Skeletal muscle satellite cell (primary cell): ENCODE measurements at regions not wholly inside any gene's neighbourhood (a gene's known extent, or its start where the extent isn't known, plus 50 kb on each side); places are given as distances from the start of the nearest gene placed in this dataset.

Experiments used
- H3K27me3 ChIP-seq: 2 replicates; pipeline ENCODE4 v1.7.0; 2013; ENCODE audit warnings: low read length; ENCODE audit not compliant: control insufficient read depth, insufficient read depth
- H3K36me3 ChIP-seq: 2 replicates; pipeline ENCODE4 v1.7.0; 2013; ENCODE audit warnings: mild to moderate bottlenecking, control low read depth, low read length; ENCODE audit not compliant: insufficient read depth
- H3K4me1 ChIP-seq: 2 replicates; pipeline ENCODE4 v1.7.0; 2013; ENCODE audit warnings: low read length; ENCODE audit not compliant: control insufficient read depth, insufficient read depth
- H3K4me2 ChIP-seq: 2 replicates; pipeline ENCODE4 v1.7.0; 2013; ENCODE audit warnings: mild to moderate bottlenecking, low read length
- H3K4me3 ChIP-seq: 2 replicates; pipeline ENCODE4 v1.7.0; 2013; ENCODE audit warnings: low read length
- H3K9ac ChIP-seq: 2 replicates; pipeline ENCODE4 v1.7.0; 2013; ENCODE audit warnings: mild to moderate bottlenecking, low read depth, low read length, moderate library complexity
- H3K9me3 ChIP-seq: replicated peaks from 2 replicates; pipeline ENCODE4 v1.7.0; 2013; ENCODE audit warnings: mild to moderate bottlenecking, control low read depth, low read length

- Histone ChIP-seq H3K9ac (no peak overlapping the region), H3K4me1 (no peaks in the 10 kb centered on the region), H3K4me3 (no peak overlapping the region), H3K4me2 (no peak overlapping the region), H3K36me3 (no peaks in the 10 kb centered on the region), H3K27me3 (no peaks in the 10 kb centered on the region), H3K9me3 (no peaks in the 10 kb centered on the region)
Observed at GRCh38 chr4:96599752-96600151, 759.9 kb downstream of the PDHA2 start.

- Histone ChIP-seq H3K4me1 (no peaks in the 10 kb centered on the region), H3K4me2 (no peak overlapping the region), H3K9me3 (no peaks in the 10 kb centered on the region), H3K4me3 (no peak overlapping the region), H3K9ac (no peak overlapping the region), H3K27me3 (no peaks in the 10 kb centered on the region), H3K36me3 (no peaks in the 10 kb centered on the region)
Observed at GRCh38 chr4:96602661-96603060, 762.8 kb downstream of the PDHA2 start.

- Histone ChIP-seq H3K9me3 (no peaks in the 10 kb centered on the region), H3K4me2 (no peak overlapping the region), H3K27me3 (no peaks in the 10 kb centered on the region), H3K36me3 (no peaks in the 10 kb centered on the region), H3K9ac (no peak overlapping the region), H3K4me1 (no peaks in the 10 kb centered on the region), H3K4me3 (no peak overlapping the region)
Observed at GRCh38 chr4:96603641-96604040, 763.7 kb downstream of the PDHA2 start.

GRCh38 chr4:96606451-96606850 lies 766.6 kb downstream of the PDHA2 start:
- H3K9ac ChIP-seq = no peak overlapping the region
- H3K4me3 ChIP-seq = no peak overlapping the region
- no peaks in the 10 kb centered on the region for H3K27me3 ChIP-seq
- no peaks in the 10 kb centered on the region for H3K9me3 ChIP-seq
- no peaks in the 10 kb centered on the region for H3K36me3 ChIP-seq
- no peak overlapping the region for H3K4me2 ChIP-seq
- no peaks in the 10 kb centered on the region for H3K4me1 ChIP-seq

GRCh38 chr4:96626023-96626422 lies 786.1 kb downstream of the PDHA2 start:
- Histone ChIP-seq H3K4me2 (no peak overlapping the region), H3K9me3 (no peaks in the 10 kb centered on the region), H3K4me1 (no peaks in the 10 kb centered on the region), H3K36me3 (no peaks in the 10 kb centered on the region), H3K4me3 (no peak overlapping the region), H3K27me3 (no peaks in the 10 kb centered on the region), H3K9ac (no peak overlapping the region)

GRCh38 chr4:96630839-96631238 lies 790.9 kb downstream of the PDHA2 start:
- H3K4me2 ChIP-seq = no peak overlapping the region
- no peaks in the 10 kb centered on the region for H3K9me3 ChIP-seq
- no peaks in the 10 kb centered on the region for H3K27me3 ChIP-seq
- H3K4me1 ChIP-seq = no peaks in the 10 kb centered on the region
- H3K4me3 ChIP-seq = no peak overlapping the region
- H3K36me3 ChIP-seq = no peaks in the 10 kb centered on the region
- H3K9ac ChIP-seq = no peak overlapping the region

GRCh38 chr4:96637971-96638412 lies 798.1 kb downstream of the PDHA2 start:
- Histone ChIP-seq H3K27me3 (no peaks in the 10 kb centered on the region), H3K4me2 (no peak overlapping the region), H3K9ac (no peak overlapping the region), H3K4me3 (no peak overlapping the region), H3K36me3 (no peaks in the 10 kb centered on the region), H3K4me1 (no peaks in the 10 kb centered on the region), H3K9me3 (no peaks in the 10 kb centered on the region)

- H3K36me3 ChIP-seq = no peaks in the 10 kb centered on the region
- H3K4me3 ChIP-seq = no peak overlapping the region
- H3K4me2 ChIP-seq = no peak overlapping the region
- H3K9ac ChIP-seq = no peak overlapping the region
- H3K27me3 ChIP-seq = no peaks in the 10 kb centered on the region
- no peaks in the 10 kb centered on the region for H3K9me3 ChIP-seq
- no peaks in the 10 kb centered on the region for H3K4me1 ChIP-seq
Observed at GRCh38 chr4:96639932-96640331, 800.0 kb downstream of the PDHA2 start.

GRCh38 chr4:96642490-96642889 lies 802.6 kb downstream of the PDHA2 start:
- H3K4me2 ChIP-seq = no peak overlapping the region
- H3K36me3 ChIP-seq = no peaks in the 10 kb centered on the region
- no peaks in the 10 kb centered on the region for H3K4me1 ChIP-seq
- H3K27me3 ChIP-seq = no peaks in the 10 kb centered on the region
- no peak overlapping the region for H3K9ac ChIP-seq
- H3K4me3 ChIP-seq = no peak overlapping the region
- H3K9me3 ChIP-seq = no peaks in the 10 kb centered on the region

- no peak overlapping the region for H3K4me2 ChIP-seq
- no peaks in the 10 kb centered on the region for H3K4me1 ChIP-seq
- H3K27me3 ChIP-seq = no peaks in the 10 kb centered on the region
- no peak overlapping the region for H3K4me3 ChIP-seq
- H3K9ac ChIP-seq = no peak overlapping the region
- H3K9me3 ChIP-seq = peaks cover 3% of the 10 kb centered on the region
- no peaks in the 10 kb centered on the region for H3K36me3 ChIP-seq
Observed at GRCh38 chr4:96646146-96646545, 806.3 kb downstream of the PDHA2 start.

GRCh38 chr4:96649536-96649935 lies 809.6 kb downstream of the PDHA2 start:
- H3K9ac ChIP-seq = no peak overlapping the region
- H3K27me3 ChIP-seq = no peaks in the 10 kb centered on the region
- no peak overlapping the region for H3K4me2 ChIP-seq
- H3K4me1 ChIP-seq = no peaks in the 10 kb centered on the region
- peaks cover 14% of the 10 kb centered on the region for H3K9me3 ChIP-seq
- H3K4me3 ChIP-seq = no peak overlapping the region
- no peaks in the 10 kb centered on the region for H3K36me3 ChIP-seq

GRCh38 chr4:96652158-96652557 lies 812.3 kb downstream of the PDHA2 start:
- Histone ChIP-seq H3K4me2 (no peak overlapping the region), H3K36me3 (no peaks in the 10 kb centered on the region), H3K27me3 (no peaks in the 10 kb centered on the region), H3K9ac (no peak overlapping the region), H3K4me3 (no peak overlapping the region), H3K9me3 (peaks cover 14% of the 10 kb centered on the region), H3K4me1 (no peaks in the 10 kb centered on the region)
